Astrocyte (in vitro differentiated cells and primary cell): ENCODE measurements at regions not wholly inside any gene's neighbourhood (a gene's known extent, or its start where the extent isn't known, plus 50 kb on each side); places are given as distances from the start of the nearest gene placed in this dataset.

ENCODE experiments used
- DNase-seq: peaks from one replicate; pipeline ENCODE4 v3.0.0-alpha.2; 2010; ENCODE audit warnings: low read depth
- FAIRE-seq: peaks from 2 replicates; lab custom pipeline; 2011; peaks lifted over from hg19 to GRCh38; lab: Jason Lieb, UNC
- H2AFZ ChIP-seq: 2 replicates; pipeline ENCODE4 v1.6.0; 2012; ENCODE audit warnings: low read depth, low read length, inconsistent platforms
- H3K27ac ChIP-seq: 2 replicates; pipeline ENCODE4 v1.5.1; 2011; ENCODE audit warnings: low read depth, low read length, inconsistent platforms
- H3K27me3 ChIP-seq: 2 replicates; pipeline ENCODE4 v1.6.0; 2011; ENCODE audit warnings: low read length, inconsistent platforms; ENCODE audit not compliant: insufficient read depth
- H3K36me3 ChIP-seq: 2 replicates; pipeline ENCODE4 v1.5.1; 2011; ENCODE audit warnings: low read length, inconsistent platforms; ENCODE audit not compliant: insufficient read depth
- H3K4me1 ChIP-seq: 2 replicates; pipeline ENCODE4 v1.5.1; 2011; ENCODE audit warnings: low read length, inconsistent platforms; ENCODE audit not compliant: insufficient read depth
- H3K4me2 ChIP-seq: 2 replicates; pipeline ENCODE4 v1.6.0; 2012; ENCODE audit warnings: low read length, inconsistent platforms
- H3K4me3 ChIP-seq: 2 replicates; pipeline ENCODE4 v1.5.1; 2011; ENCODE audit warnings: low read depth, mild to moderate bottlenecking, low read length, inconsistent platforms; ENCODE audit not compliant: insufficient read depth
- H3K79me2 ChIP-seq: 2 replicates; pipeline ENCODE4 v1.6.0; 2012; ENCODE audit warnings: mild to moderate bottlenecking, low read length, inconsistent platforms; ENCODE audit not compliant: insufficient read depth
- H3K9ac ChIP-seq: 2 replicates; pipeline ENCODE4 v1.6.0; 2012; ENCODE audit warnings: mild to moderate bottlenecking, low read length, inconsistent platforms
- H3K9me3 ChIP-seq: 2 replicates; pipeline ENCODE4 v1.5.1; 2012; ENCODE audit warnings: low read depth, mild to moderate bottlenecking, low read length, inconsistent platforms; ENCODE audit not compliant: insufficient read depth
- H4K20me1 ChIP-seq: 2 replicates; pipeline ENCODE4 v1.6.0; 2012; ENCODE audit warnings: low read length, inconsistent platforms; ENCODE audit not compliant: insufficient read depth
- H3K27ac Mint-ChIP-seq: one replicate; pipeline ENCODE4 v1.8.0; 2021; ENCODE audit warnings: mild to moderate bottlenecking, mixed read lengths; ENCODE audit not compliant: unreplicated experiment
- H3K27me3 Mint-ChIP-seq: one replicate; pipeline ENCODE4 v1.8.0; 2021; ENCODE audit warnings: low read depth, mixed read lengths; ENCODE audit not compliant: unreplicated experiment
- H3K36me3 Mint-ChIP-seq: one replicate; pipeline ENCODE4 v1.8.0; 2021; ENCODE audit warnings: low read depth, mixed read lengths; ENCODE audit not compliant: unreplicated experiment
- H3K4me1 Mint-ChIP-seq: one replicate; pipeline ENCODE4 v1.8.0; 2021; ENCODE audit warnings: low read depth, mixed read lengths; ENCODE audit not compliant: unreplicated experiment
- H3K4me3 Mint-ChIP-seq: one replicate; pipeline ENCODE4 v1.8.0; 2021; ENCODE audit warnings: mild to moderate bottlenecking, moderate library complexity, mixed read lengths; ENCODE audit not compliant: unreplicated experiment
- H3K9me3 Mint-ChIP-seq: one replicate; pipeline ENCODE4 v1.8.0; 2021; ENCODE audit warnings: mild to moderate bottlenecking, mixed read lengths; ENCODE audit not compliant: unreplicated experiment
- CTCF ChIP-seq: IDR thresholded peaks from 2 replicates; pipeline ENCODE4 v1.5.1; 2011; ENCODE audit warnings: low read depth, mild to moderate bottlenecking, inconsistent platforms, low read length, moderate library complexity; ENCODE audit not compliant: insufficient read depth
- EZH2 ChIP-seq: IDR thresholded peaks from 2 replicates; pipeline ENCODE4 v1.6.1; 2012; ENCODE audit warnings: mild to moderate bottlenecking, low read length, inconsistent platforms; ENCODE audit not compliant: insufficient read depth

- no peak for FAIRE-seq
- H3K9me3 Mint-ChIP-seq = no peaks in the 10 kb centered on the region
- H3K4me3 Mint-ChIP-seq = no peak overlapping the region
- no peaks in the 10 kb centered on the region for H3K9me3 ChIP-seq
- no peak for TF ChIP-seq EZH2
- H3K27me3 ChIP-seq = peaks cover 4% of the 10 kb centered on the region
- H3K36me3 Mint-ChIP-seq = no peaks in the 10 kb centered on the region
- no peaks in the 10 kb centered on the region for H3K4me1 ChIP-seq
- no peaks in the 10 kb centered on the region for H4K20me1 ChIP-seq
- H3K27ac Mint-ChIP-seq = no peak overlapping the region
- no peak overlapping the region for H3K4me3 ChIP-seq
- no peaks in the 10 kb centered on the region for H3K4me1 Mint-ChIP-seq
- H3K27ac ChIP-seq = no peak overlapping the region
- H3K9ac ChIP-seq = no peak overlapping the region
- no peak overlapping the region for H2AFZ ChIP-seq
- H3K79me2 ChIP-seq = no peaks in the 10 kb centered on the region
- no peaks in the 10 kb centered on the region for H3K36me3 ChIP-seq
- no peak overlapping the region for H3K4me2 ChIP-seq
- peaks cover 39% of the 10 kb centered on the region for H3K27me3 Mint-ChIP-seq
- DNase-seq = no peak
Measured at GRCh38 chr17:79174905-79175856, 100.6 kb downstream of the ENGASE start.

- no peak for FAIRE-seq
Measured at GRCh38 chr17:79174193-79174765, 99.7 kb downstream of the ENGASE start.

More at GRCh38 chr17:79174193-79174765, 99.7 kb downstream of the ENGASE start:
- Histone ChIP-seq H3K9me3 (no peaks in the 10 kb centered on the region), H3K4me1 (no peaks in the 10 kb centered on the region), H3K4me2 (no peak overlapping the region), H3K4me3 (no peak overlapping the region), H4K20me1 (no peaks in the 10 kb centered on the region), H3K27me3 (peaks cover 4% of the 10 kb centered on the region), H3K36me3 (no peaks in the 10 kb centered on the region), H3K79me2 (no peaks in the 10 kb centered on the region), H3K27ac (no peak overlapping the region), H2AFZ (no peak overlapping the region), H3K9ac (no peak overlapping the region)
- no peak for TF ChIP-seq CTCF
- TF ChIP-seq EZH2 = no peak
- no peaks in the 10 kb centered on the region for H3K36me3 Mint-ChIP-seq
- no peak overlapping the region for H3K27ac Mint-ChIP-seq
- H3K9me3 Mint-ChIP-seq = no peaks in the 10 kb centered on the region
- H3K27me3 Mint-ChIP-seq = peaks cover 36% of the 10 kb centered on the region
- H3K4me3 Mint-ChIP-seq = no peak overlapping the region
- H3K4me1 Mint-ChIP-seq = no peaks in the 10 kb centered on the region
- DNase-seq = no peak
